Skeletal muscle cell (primary cell): ENCODE measurements at regions not wholly inside any gene's neighbourhood (a gene's known extent, or its start where the extent isn't known, plus 50 kb on each side); places are given as distances from the start of the nearest gene placed in this dataset.
A peak's percentile ranks its signal among the peaks of the same experiment; 100 is the strongest.

ENCODE experiments used
- DNase-seq: peaks from one replicate; pipeline ENCODE4 v3.0.0-alpha.2; 2010; ENCODE audit warnings: low read depth
- H3K4me3 ChIP-seq: 2 replicates; pipeline ENCODE4 v1.5.1; 2011; ENCODE audit warnings: low read depth, mild to moderate bottlenecking, control low read depth, low read length, moderate library complexity

DNA sequence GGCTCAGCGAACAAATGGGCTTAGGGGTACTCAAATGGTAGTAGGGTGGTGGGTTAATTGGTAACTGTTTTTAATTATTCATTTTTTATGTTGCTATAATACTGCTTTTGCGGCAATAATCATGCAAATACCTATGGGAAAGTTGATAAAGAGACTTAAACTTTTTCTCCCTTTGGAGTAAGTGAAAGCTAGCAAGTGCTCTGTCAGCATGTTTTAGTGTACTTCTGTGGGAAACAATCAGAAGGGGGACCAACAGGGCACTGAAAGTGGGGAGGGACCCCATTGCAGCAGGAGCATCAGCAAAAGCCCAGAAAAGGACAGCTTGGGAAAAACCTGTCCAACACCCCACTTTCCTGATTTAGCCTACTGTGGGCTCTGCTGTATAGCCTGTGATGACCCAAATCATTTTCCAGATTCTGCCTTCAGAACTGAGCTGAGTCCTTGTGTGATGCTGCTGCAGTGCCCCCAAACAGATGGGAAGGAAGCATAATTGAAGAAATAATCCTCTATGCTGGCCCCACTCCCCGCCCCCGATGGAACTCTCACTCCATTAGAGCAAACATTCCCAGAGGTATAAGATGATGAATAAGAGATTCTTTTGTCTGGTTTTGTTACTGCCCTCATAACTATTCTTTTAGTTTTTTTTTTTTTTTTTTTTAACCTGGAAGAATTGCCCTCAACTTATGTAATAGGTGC, 322.8 kb downstream of the CD83 start:
- no peak for DNase-seq
- H3K4me3 ChIP-seq: no peak overlapping the region

- DNase-seq: no peak
- no peak overlapping the region for H3K4me3 ChIP-seq
Measured at GRCh38 chr6:14440940-14441781, 323.6 kb downstream of the CD83 start.

- H3K4me3 ChIP-seq: no peak overlapping the region
- DNase-seq: no peak
Measured at GRCh38 chr6:14442242-14442641, 324.7 kb downstream of the CD83 start.

DNA sequence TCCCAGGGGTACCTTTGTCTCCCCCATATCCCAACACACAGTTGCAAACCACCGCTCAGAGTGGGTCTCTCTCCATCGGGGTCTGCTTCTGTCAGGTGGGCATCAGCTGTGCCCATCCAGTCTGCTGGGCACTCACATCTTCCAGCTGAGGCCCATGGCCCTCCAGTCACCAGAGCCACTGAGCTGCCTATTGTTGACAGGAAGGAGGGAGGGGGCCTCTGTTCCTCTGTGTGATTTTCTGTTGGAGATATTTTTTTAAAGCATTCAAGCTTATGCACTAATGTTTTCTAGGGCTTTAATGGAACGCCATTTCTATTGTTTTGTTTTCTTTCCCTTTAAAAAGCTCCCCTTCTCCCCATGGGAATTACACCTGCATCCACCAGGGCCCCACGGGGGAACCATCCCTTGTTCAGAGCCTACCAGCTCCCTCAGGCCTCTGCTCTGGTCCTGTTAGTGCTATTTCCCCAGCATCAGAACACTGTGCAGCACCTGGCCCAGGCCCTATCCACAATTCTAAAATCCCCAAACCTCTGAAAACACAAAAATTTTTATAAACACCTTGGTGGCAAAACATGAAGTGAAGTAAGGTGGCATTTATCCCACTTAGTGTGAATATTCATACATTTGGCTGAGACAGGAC, 326.2 kb downstream of the CD83 start:
- DNase-seq: no peak
- H3K4me3 ChIP-seq: no peak overlapping the region

GRCh38 chr6:14444295-14444972, 326.9 kb downstream of the CD83 start:
- H3K4me3 ChIP-seq: no peak overlapping the region
- DNase-seq: no peak

DNA sequence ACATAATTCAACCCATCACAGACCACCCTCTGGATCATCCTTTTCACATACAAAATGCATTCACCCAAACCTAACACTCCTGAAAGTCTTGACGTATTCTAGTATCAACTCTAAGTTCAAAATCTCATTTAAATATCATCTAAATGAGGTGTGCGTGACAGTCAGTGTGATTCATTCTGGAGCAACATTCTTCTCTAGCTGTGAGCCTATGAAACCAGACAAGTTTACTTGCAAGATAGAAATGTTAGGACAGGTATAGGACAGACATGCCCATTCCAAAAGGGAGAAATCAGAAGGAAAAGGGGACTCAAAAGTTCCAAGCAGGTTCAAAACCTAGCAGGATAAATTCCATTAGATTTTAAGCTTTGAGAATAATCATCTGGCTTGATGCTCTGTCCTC, 329.7 kb downstream of the CD83 start:
- DNase-seq: no peak
- H3K4me3 ChIP-seq: no peak overlapping the region

DNA sequence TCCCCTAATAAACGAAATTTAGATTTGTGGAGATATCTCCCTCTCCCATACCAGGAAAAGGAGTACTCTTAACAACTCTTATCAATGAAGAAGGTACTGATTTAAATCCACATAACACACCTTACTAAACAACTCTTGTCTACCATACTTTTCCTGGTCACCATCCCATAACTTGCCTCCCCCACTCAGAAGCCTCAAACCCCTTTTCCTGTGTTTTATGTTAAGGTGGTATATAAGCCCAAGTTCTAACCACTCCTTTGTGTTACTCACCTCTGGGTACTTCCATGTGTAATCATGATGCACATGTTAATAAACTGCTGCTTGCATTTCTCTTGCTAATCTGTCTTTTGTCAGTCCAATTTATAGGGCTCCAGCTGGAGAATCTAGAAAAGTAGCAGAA, 330.7 kb downstream of the CD83 start:
- no peak overlapping the region for H3K4me3 ChIP-seq
- DNase-seq: no peak

DNA sequence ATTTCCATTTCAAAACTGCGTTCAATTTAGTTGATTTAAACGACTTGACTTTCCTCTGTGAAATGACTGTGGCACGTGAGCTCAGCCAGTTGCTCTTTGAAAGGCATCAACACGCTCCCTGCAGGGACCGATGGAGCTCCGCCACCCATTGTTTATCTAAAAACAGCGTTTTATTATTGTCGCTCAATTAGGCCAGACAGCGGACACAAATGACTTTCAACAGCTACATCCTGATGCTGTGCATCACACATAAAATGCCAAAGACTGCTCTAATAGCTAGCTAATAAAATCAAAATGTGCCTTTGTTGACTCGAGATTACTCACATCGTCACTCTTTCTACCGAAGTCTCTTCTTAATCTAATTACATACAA, 332.5 kb downstream of the CD83 start:
- no peak for DNase-seq
- no peak overlapping the region for H3K4me3 ChIP-seq

GRCh38 chr6:14450578-14450977, 333.0 kb downstream of the CD83 start:
- no peak overlapping the region for H3K4me3 ChIP-seq
- DNase-seq: no peak

DNA sequence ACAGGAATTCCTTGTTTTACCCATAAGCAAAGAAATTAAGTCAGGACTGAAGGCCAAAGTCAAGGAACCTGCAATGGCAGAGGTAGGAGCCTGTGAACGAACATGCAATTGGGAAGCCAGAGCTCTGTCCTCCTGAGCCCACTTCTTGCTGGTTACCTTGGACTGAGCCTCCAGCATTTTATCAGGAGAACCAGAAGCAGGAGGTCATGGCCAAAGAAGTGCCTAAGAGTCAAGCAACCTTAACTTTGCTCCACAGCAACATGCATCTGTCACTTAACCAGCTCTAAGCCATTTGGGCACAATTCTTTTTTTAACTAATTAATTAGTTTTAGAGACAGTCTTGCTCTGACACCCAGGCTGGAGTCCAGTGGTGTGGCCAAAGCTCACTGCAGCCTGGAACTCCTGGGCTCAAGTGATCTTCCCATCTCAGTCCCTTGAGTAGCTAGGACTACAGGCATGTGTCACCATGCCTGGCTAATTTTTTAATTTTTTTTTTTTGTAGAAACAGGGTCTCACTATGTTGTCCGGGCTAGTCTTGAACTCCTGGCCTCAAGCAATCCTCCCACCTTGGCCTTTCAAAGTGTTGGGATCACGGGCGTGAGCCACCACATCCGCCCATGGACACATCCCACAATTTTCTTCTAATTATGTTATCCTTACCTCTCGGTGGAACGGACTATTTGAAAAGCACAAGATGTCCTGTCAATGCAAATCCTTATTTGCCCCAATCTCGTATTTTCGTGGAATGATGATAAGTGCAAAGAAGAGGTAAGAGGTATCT, 334.2 kb downstream of the CD83 start:
- no peak for DNase-seq
- no peak overlapping the region for H3K4me3 ChIP-seq

- no peak overlapping the region for H3K4me3 ChIP-seq
- no peak for DNase-seq
Measured at GRCh38 chr6:14452567-14453527, 335.3 kb downstream of the CD83 start.

- no peak overlapping the region for H3K4me3 ChIP-seq
- DNase-seq: no peak
Measured at GRCh38 chr6:14453712-14454472, 336.3 kb downstream of the CD83 start.

GRCh38 chr6:14454473-14454775, 336.9 kb downstream of the CD83 start:
- H3K4me3 ChIP-seq: no peak overlapping the region
- DNase-seq: no peak

- no peak for DNase-seq
- H3K4me3 ChIP-seq: no peak overlapping the region
Measured at GRCh38 chr6:14455427-14455826, 337.9 kb downstream of the CD83 start.

- DNase-seq: no peak
- H3K4me3 ChIP-seq: no peak overlapping the region
Measured at GRCh38 chr6:14455876-14456648, 338.5 kb downstream of the CD83 start.

- DNase-seq: no peak
Measured at GRCh38 chr6:14456941-14457340, 339.4 kb downstream of the CD83 start.

DNA sequence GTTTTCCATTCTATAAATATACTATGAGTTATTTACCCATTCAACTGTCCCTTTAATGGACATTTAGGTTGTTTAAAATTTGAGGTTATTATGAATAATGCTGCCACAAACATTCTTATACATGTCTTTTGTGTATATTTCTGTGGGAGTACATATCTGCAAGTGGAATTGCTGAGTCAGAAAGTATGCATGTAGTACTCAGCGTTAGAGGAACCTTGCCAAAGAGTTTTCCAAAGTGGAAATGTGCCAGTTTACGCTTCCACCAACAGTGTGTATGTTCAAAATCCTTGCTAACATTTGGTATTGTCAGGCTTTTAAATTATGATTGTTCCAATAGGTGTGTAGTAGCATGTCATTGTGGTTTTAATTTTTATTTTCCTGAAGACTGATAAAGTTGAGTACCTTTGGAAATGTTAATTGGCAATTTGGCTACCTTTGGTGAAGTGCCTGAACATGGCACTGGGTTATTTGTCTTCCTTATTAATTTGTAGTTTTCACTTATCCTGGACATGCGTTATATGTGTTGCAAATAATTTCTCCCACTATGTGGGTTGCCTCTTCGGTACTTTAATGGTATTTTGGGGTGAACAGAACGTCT, 341.2 kb downstream of the CD83 start:
- no peak overlapping the region for H3K4me3 ChIP-seq
- peak; percentile 81 for DNase-seq

More at GRCh38 chr6:14456941-14457340, 339.4 kb downstream of the CD83 start:
- no peak overlapping the region for H3K4me3 ChIP-seq
